ENCODE measurements at regions not wholly inside any gene's neighbourhood (a gene's known extent, or its start where the extent isn't known, plus 50 kb on each side); places are given as distances from the start of the nearest gene placed in this dataset.

DNA sequence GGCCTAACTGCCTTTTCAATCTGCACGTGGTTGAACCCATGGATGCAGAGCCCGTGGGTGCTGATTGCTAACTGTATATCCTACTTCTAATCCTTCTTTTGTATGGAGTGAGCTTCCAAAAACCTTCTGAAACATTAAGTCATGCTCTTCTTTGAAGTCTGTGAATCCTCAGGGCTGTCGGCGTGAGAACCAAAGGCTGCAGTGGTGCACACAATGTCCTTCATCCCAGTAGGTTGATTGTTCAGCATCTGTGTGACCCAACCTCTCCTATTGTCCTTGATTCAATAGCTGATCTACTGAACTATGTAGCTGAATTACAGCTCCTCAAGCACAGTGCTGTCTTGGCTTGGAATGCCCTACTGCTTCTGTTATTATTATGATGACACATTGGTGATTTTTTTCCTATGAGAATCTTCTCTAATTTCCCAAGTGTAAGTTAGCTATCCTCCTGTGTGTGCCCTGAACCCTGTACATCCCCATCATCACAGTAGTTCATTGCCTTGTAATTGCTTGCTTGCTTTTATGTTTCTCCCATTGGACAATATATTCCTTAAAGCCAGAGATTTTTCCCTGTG, 294.6 kb downstream of the TRIML1 start (continued):
- TF ChIP-seq ZBTB33 (IDR thresholded peaks at IDR 0.05; ENCODE audit: extremely low read depth, insufficient replicate concordance, low read length) (no peak), MAX (IDR thresholded peaks at IDR 0.05) (no peak), YY1 (IDR thresholded peaks at IDR 0.05; ENCODE audit: extremely low read depth, insufficient replicate concordance, low read depth, low read length) (no peak), SP1 (IDR thresholded peaks at IDR 0.05; ENCODE audit: low read depth) (no peak), ELF1 (IDR thresholded peaks at IDR 0.05; ENCODE audit: borderline replicate concordance, low read depth) (no peak)

GRCh38 chr4:188434643-188435042, 295.4 kb downstream of the TRIML1 start:
- H3K4me2 ChIP-seq (ENCODE audit: low read length) = no peak overlapping the region
- H3K9ac ChIP-seq (ENCODE audit: low read length) = no peak overlapping the region
- H4K20me1 ChIP-seq (ENCODE audit: insufficient read depth) = no peaks in the 10 kb centered on the region
- POLR2A ChIA-PET = no interaction called here
- CTCF ChIA-PET = no interaction called here
- H3K9me3 ChIP-seq (ENCODE audit: control insufficient read depth in 1 of 2, insufficient read depth in 1 of 2, low read depth in 1 of 2, low read length in 2 of 2) = no peaks in the 10 kb centered on the region
- no peak overlapping the region for H2AFZ ChIP-seq (ENCODE audit: low read depth, low read length, poor library complexity, severe bottlenecking)
- intact Hi-C loops (cut with micrococcal nuclease) = no loop called here
- H3K9me2 ChIP-seq (ENCODE audit: insufficient read depth) = no peaks in the 10 kb centered on the region
- RAD21 ChIA-PET (ENCODE audit: low non-redundant PET in 1 of 2, low total read pairs in 2 of 2, uncharacterized antibody in 2 of 2, unreplicated experiment in 2 of 2) = no interaction called here
- ATAC-seq (no peak), DNase-seq (ENCODE audit: low read depth, low spot score) (no peak)
- H3K27ac ChIP-seq (ENCODE audit: low read depth, low read length) = no peak overlapping the region
- no TSS peak for BruUV-seq (replicated peaks)
- no peaks in the 10 kb centered on the region for H3K79me2 ChIP-seq (ENCODE audit: insufficient read depth, low read length)
- peaks cover 0 to 22% of the 10 kb centered on the region in 2 experiments; a peak in 1 of 4 replicates for H3K4me1 ChIP-seq (ENCODE audit: control insufficient read depth in 1 of 2, insufficient read depth in 2 of 2, low read length in 2 of 2)
- no peak overlapping the region for H3K4me3 ChIP-seq (replicated peaks in 1 of 2; ENCODE audit: low read depth in 1 of 2, low read length in 2 of 2)
- no peaks in the 10 kb centered on the region for H3K27me3 ChIP-seq (ENCODE audit: insufficient read depth, low read length)
- no peaks in the 10 kb centered on the region for H3K36me3 ChIP-seq (ENCODE audit: control insufficient read depth in 1 of 2, insufficient read depth in 2 of 2, low read length in 2 of 2)
- TF ChIP-seq SRF (IDR thresholded peaks at IDR 0.05; ENCODE audit: low read depth) (no peak), ELF1 (IDR thresholded peaks at IDR 0.05; ENCODE audit: borderline replicate concordance, low read depth) (no peak), JUND (IDR thresholded peaks at IDR 0.05) (no peak), EZH2 (IDR thresholded peaks at IDR 0.05) (no peak), ZBTB33 (IDR thresholded peaks at IDR 0.05; ENCODE audit: extremely low read depth, insufficient replicate concordance, low read length) (no peak), ATF3 (IDR thresholded peaks at IDR 0.05) (no peak), CBX3 (IDR thresholded peaks at IDR 0.05; ENCODE audit: low read depth) (no peak), YY1 (IDR thresholded peaks at IDR 0.05; ENCODE audit: extremely low read depth, insufficient replicate concordance, low read depth, low read length) (no peak), ZFX (IDR thresholded peaks at IDR 0.05) (no peak), ZNF274 (IDR thresholded peaks at IDR 0.05; ENCODE audit: low read depth, low read length) (no peak), POLR2AphosphoS5 (IDR thresholded peaks at IDR 0.05; ENCODE audit: low read depth, low read length) (no peak), EGR1 (IDR thresholded peaks at IDR 0.05; ENCODE audit: low read depth) (no peak), MAX (IDR thresholded peaks at IDR 0.05) (no peak), FOSL1 (IDR thresholded peaks at IDR 0.05; ENCODE audit: low read depth) (no peak), TCF7L2 (IDR thresholded peaks at IDR 0.05; ENCODE audit: borderline replicate concordance, extremely low read depth, insufficient read depth, insufficient read length) (no peak)
- TF ChIP-seq, protein P1, sequence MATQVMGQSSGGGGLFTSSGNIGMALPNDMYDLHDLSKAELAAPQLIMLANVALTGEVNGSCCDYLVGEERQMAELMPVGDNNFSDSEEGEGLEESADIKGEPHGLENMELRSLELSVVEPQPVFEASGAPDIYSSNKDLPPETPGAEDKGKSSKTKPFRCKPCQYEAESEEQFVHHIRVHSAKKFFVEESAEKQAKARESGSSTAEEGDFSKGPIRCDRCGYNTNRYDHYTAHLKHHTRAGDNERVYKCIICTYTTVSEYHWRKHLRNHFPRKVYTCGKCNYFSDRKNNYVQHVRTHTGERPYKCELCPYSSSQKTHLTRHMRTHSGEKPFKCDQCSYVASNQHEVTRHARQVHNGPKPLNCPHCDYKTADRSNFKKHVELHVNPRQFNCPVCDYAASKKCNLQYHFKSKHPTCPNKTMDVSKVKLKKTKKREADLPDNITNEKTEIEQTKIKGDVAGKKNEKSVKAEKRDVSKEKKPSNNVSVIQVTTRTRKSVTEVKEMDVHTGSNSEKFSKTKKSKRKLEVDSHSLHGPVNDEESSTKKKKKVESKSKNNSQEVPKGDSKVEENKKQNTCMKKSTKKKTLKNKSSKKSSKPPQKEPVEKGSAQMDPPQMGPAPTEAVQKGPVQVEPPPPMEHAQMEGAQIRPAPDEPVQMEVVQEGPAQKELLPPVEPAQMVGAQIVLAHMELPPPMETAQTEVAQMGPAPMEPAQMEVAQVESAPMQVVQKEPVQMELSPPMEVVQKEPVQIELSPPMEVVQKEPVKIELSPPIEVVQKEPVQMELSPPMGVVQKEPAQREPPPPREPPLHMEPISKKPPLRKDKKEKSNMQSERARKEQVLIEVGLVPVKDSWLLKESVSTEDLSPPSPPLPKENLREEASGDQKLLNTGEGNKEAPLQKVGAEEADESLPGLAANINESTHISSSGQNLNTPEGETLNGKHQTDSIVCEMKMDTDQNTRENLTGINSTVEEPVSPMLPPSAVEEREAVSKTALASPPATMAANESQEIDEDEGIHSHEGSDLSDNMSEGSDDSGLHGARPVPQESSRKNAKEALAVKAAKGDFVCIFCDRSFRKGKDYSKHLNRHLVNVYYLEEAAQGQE (IDR thresholded peaks at IDR 0.05; ENCODE audit: low read depth) = no peak
